Spleen (tissue), 11 donors: ENCODE measurements at regions not wholly inside any gene's neighbourhood (a gene's known extent, or its start where the extent isn't known, plus 50 kb on each side); places are given as distances from the start of the nearest gene placed in this dataset.

Source experiments
- DNase-seq: peaks from one replicate; pipeline ENCODE4 v3.0.0-alpha.2; 2020
- H3K27ac ChIP-seq, 8 donors: fragments of 200-600 bp; sonication (generic) in 7 of 8; 1 replicate in 4 of 8; 2 replicates in 4 of 8; pipeline versions ENCODE4 v1.5.0 to v1.8.0; 2016 to 2021; ENCODE audit warnings: inconsistent platforms in 4 of 8, mild to moderate bottlenecking in 4 of 8, moderate library complexity in 1 of 8
- H3K27me3 ChIP-seq, 7 donors: fragments of 200-600 bp; sonication (generic) in 6 of 7; replicated peaks in 1 of 7; 1 replicate in 4 of 7; 2 replicates in 3 of 7; pipeline versions ENCODE4 v1.5.0 to v1.8.0; 2016 to 2021; ENCODE audit warnings: inconsistent platforms in 3 of 7, mild to moderate bottlenecking in 1 of 7
- H3K36me3 ChIP-seq, 6 donors: fragments of 200-600 bp; sonication (generic) in 5 of 6; 1 replicate in 4 of 6; 2 replicates in 2 of 6; pipeline versions ENCODE4 v1.5.0 to v1.8.0; 2016 to 2021; ENCODE audit warnings: inconsistent platforms in 2 of 6
- H3K4me1 ChIP-seq, 6 donors: fragments of 200-600 bp; sonication (generic) in 5 of 6; 1 replicate in 3 of 6; 2 replicates in 3 of 6; pipeline versions ENCODE4 v1.5.0 to v1.8.0; 2016 to 2021; ENCODE audit warnings: inconsistent platforms in 3 of 6
- H3K4me3 ChIP-seq, 8 donors: fragments of 200-600 bp; sonication (generic) in 7 of 8; 1 replicate in 4 of 8; 2 replicates in 4 of 8; pipeline versions ENCODE4 v1.5.0 to v1.8.0; 2016 to 2021; ENCODE audit warnings: inconsistent platforms in 4 of 8, mild to moderate bottlenecking in 4 of 8, moderate library complexity in 2 of 8
- H3K9me3 ChIP-seq, 8 donors: fragments of 200-600 bp; sonication (generic) in 7 of 8; 1 replicate in 4 of 8; 2 replicates in 4 of 8; pipeline versions ENCODE4 v1.5.0 to v1.8.0; 2016 to 2021; ENCODE audit warnings: inconsistent platforms in 4 of 8
- CTCF ChIP-seq, 11 experiments: fragments of 200-600 bp in 7 of 11; fragments of 450-650 bp in 4 of 11; sonication (generic) in 4 of 11; IDR thresholded peaks in 8 of 11; conservative IDR thresholded peaks in 3 of 11; 1 replicate in 7 of 11; 2 replicates in 4 of 11; pipeline versions ENCODE4 v1.4.0 to v1.8.0; 2016 to 2021; ENCODE audit warnings: antibody characterized with exemption in 11 of 11, inconsistent platforms in 4 of 11, mild to moderate bottlenecking in 1 of 11
- POLR2A ChIP-seq, 3 donors: fragments of 450-650 bp; IDR thresholded peaks; one replicate each; pipeline ENCODE4 v1.5.1; 2017; ENCODE audit warnings: antibody characterized with exemption in 3 of 3, mild to moderate bottlenecking in 1 of 3
- POLR2AphosphoS5 ChIP-seq, 3 donors: sonication (generic); formaldehyde crosslinking; IDR thresholded peaks; one replicate each; pipeline ENCODE4 v1.5.1; 2017; ENCODE audit warnings: antibody characterized with exemption in 3 of 3
- WGBS, 5 donors: extraction: QIAGEN DNeasy Blood & Tissue Kit in 3 of 5; methylation state at CpG; one replicate each; pipeline versions ENCODE4 v1.1.5 to v1.1.7; 2013 to 2018; 5-methylcytosine and 5-hydroxymethylcytosine counted together
- intact Hi-C: fragments of 100-400 bp; cut with DNase I; formaldehyde crosslinking; loops from one replicate; pipeline ENCODE4 v1.15.0; 2023; ENCODE audit warnings: low total_unique reads
- donor health status: healthy with polysubstance abuse.
- donor health status: DM: no; HTN: no; CAD: no; lungs with moderate emphysema.
- donor health status: DM: no; HTN: no; CAD: no.
- donor health status: Bipolar disorder and iron deficiency.
- donor health status: healthy.
- donor health status: DM: no; HTN: no; CAD: no.
- donor health status: DM: yes; HTN: yes; CAD: no.

GRCh38 chr2:64296695-64297346, 152.6 kb upstream of the PELI1 start:
- no peak overlapping the region for H3K4me3 ChIP-seq
- TF ChIP-seq CTCF (IDR thresholded peaks at IDR 0.05 in 8 of 11, conservative IDR thresholded peaks at IDR 0.05 in 3 of 11) (no peak), POLR2A (IDR thresholded peaks at IDR 0.05) (no peak), POLR2AphosphoS5 (IDR thresholded peaks at IDR 0.05) (no peak)
- H3K9me3 ChIP-seq = no peaks in the 10 kb centered on the region
- no peaks in the 10 kb centered on the region for H3K27me3 ChIP-seq
- peaks cover 0 to 21% (median 4%) of the 10 kb centered on the region in 6 donors for H3K4me1 ChIP-seq
- 81 to 90% (median 87%) methylated on average over 8 of the region's 8 CpGs for WGBS, 5 donors
- no peak for DNase-seq
- intact Hi-C loops = no loop called here
- H3K27ac ChIP-seq = no peak overlapping the region
- H3K36me3 ChIP-seq = peaks cover 0 to 14% (median 0%) of the 10 kb centered on the region in 6 donors

GRCh38 chr2:64298161-64298560, 153.9 kb upstream of the PELI1 start:
- H3K27ac ChIP-seq = no peak overlapping the region
- H3K27me3 ChIP-seq = no peaks in the 10 kb centered on the region
- H3K4me3 ChIP-seq = no peak overlapping the region
- no peak for TF ChIP-seq POLR2A (IDR thresholded peaks at IDR 0.05)
- no peak for TF ChIP-seq POLR2AphosphoS5 (IDR thresholded peaks at IDR 0.05)
- no peak for TF ChIP-seq CTCF (IDR thresholded peaks at IDR 0.05 in 8 of 11, conservative IDR thresholded peaks at IDR 0.05 in 3 of 11)
- H3K36me3 ChIP-seq = peaks cover 0 to 13% (median 0%) of the 10 kb centered on the region in 6 donors
- peaks cover 0 to 21% (median 4%) of the 10 kb centered on the region in 6 donors for H3K4me1 ChIP-seq
- intact Hi-C loops = no loop called here
- no peaks in the 10 kb centered on the region for H3K9me3 ChIP-seq
- DNase-seq = no peak
- 53 to 79% (median 62%) methylated on average over 2 of the region's 2 CpGs for WGBS, 5 donors

- H3K4me1 ChIP-seq = peaks cover 0 to 21% (median 4%) of the 10 kb centered on the region in 6 donors
- H3K9me3 ChIP-seq = peaks cover 0 to 1% (median 0%) of the 10 kb centered on the region in 8 donors
- no peak for DNase-seq
- H3K36me3 ChIP-seq = no peaks in the 10 kb centered on the region
- no peaks in the 10 kb centered on the region for H3K27me3 ChIP-seq
- TF ChIP-seq POLR2AphosphoS5 (IDR thresholded peaks at IDR 0.05) (no peak), CTCF (IDR thresholded peaks at IDR 0.05 in 8 of 11, conservative IDR thresholded peaks at IDR 0.05 in 3 of 11) (no peak), POLR2A (IDR thresholded peaks at IDR 0.05) (no peak)
- 91 to 94% (median 93%) methylated on average over 3 of the region's 3 CpGs for WGBS, 5 donors
- no peak overlapping the region for H3K27ac ChIP-seq
- intact Hi-C loops = no loop called here
- no peak overlapping the region for H3K4me3 ChIP-seq
Measured at GRCh38 chr2:64300066-64300465, 153.9 kb upstream of the LGALSL start.

- peaks cover 0 to 10% (median 0%) of the 10 kb centered on the region in 8 donors for H3K9me3 ChIP-seq
- no peak overlapping the region for H3K4me3 ChIP-seq
- WGBS, 5 donors = 92 to 96% (median 94%) methylated on average over 5 of the region's 5 CpGs
- H3K27ac ChIP-seq = no peak overlapping the region
- TF ChIP-seq CTCF (IDR thresholded peaks at IDR 0.05 in 8 of 11, conservative IDR thresholded peaks at IDR 0.05 in 3 of 11) = no peak
- TF ChIP-seq POLR2A (IDR thresholded peaks at IDR 0.05) = no peak
- TF ChIP-seq POLR2AphosphoS5 (IDR thresholded peaks at IDR 0.05) = no peak
- intact Hi-C loops = no loop called here
- H3K4me1 ChIP-seq = peaks cover 0 to 2% (median 0%) of the 10 kb centered on the region in 6 donors
- no peak for DNase-seq
- no peaks in the 10 kb centered on the region for H3K36me3 ChIP-seq
- H3K27me3 ChIP-seq = no peaks in the 10 kb centered on the region
Measured at GRCh38 chr2:64303250-64303649, 150.7 kb upstream of the LGALSL start.
